ENCODE measurements at regions not wholly inside any gene's neighbourhood (a gene's known extent, or its start where the extent isn't known, plus 50 kb on each side); places are given as distances from the start of the nearest gene placed in this dataset.

DNA sequence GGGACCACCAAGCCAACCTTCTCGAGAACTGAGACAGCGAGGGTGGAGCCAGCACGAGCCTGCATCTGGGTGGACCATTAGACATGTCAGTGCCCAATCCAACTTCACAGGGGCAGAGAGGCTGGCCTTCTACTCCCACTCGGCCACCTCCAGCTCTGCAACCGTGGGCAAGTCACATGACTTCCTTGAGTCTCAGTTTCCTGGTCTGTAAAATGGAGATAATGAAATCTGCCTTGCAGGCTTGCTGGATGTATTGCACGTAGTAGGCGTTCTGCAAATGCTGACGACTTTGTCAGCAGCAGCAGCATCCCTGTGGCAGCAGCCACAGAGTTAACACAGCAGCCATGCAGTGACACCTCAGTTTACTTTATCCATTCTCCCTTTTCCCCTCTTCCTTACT is 208.9 kb downstream of the GLI2 start:
- no peak for TF ChIP-seq POLR2AphosphoS5 (IDR thresholded peaks at IDR 0.05)
- TF ChIP-seq, protein P1, sequence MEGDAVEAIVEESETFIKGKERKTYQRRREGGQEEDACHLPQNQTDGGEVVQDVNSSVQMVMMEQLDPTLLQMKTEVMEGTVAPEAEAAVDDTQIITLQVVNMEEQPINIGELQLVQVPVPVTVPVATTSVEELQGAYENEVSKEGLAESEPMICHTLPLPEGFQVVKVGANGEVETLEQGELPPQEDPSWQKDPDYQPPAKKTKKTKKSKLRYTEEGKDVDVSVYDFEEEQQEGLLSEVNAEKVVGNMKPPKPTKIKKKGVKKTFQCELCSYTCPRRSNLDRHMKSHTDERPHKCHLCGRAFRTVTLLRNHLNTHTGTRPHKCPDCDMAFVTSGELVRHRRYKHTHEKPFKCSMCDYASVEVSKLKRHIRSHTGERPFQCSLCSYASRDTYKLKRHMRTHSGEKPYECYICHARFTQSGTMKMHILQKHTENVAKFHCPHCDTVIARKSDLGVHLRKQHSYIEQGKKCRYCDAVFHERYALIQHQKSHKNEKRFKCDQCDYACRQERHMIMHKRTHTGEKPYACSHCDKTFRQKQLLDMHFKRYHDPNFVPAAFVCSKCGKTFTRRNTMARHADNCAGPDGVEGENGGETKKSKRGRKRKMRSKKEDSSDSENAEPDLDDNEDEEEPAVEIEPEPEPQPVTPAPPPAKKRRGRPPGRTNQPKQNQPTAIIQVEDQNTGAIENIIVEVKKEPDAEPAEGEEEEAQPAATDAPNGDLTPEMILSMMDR (IDR thresholded peaks at IDR 0.05; ENCODE audit: poor library complexity, severe bottlenecking): no peak
- no peak for TF ChIP-seq RAD21 (conservative IDR thresholded peaks at IDR 0.05)
- no peak for TF ChIP-seq EP300 (conservative IDR thresholded peaks at IDR 0.05; ENCODE audit: poor library complexity, severe bottlenecking)
- no peak for TF ChIP-seq MXI1 (conservative IDR thresholded peaks at IDR 0.05; ENCODE audit: poor library complexity, severe bottlenecking)
- TF ChIP-seq, protein P2, sequence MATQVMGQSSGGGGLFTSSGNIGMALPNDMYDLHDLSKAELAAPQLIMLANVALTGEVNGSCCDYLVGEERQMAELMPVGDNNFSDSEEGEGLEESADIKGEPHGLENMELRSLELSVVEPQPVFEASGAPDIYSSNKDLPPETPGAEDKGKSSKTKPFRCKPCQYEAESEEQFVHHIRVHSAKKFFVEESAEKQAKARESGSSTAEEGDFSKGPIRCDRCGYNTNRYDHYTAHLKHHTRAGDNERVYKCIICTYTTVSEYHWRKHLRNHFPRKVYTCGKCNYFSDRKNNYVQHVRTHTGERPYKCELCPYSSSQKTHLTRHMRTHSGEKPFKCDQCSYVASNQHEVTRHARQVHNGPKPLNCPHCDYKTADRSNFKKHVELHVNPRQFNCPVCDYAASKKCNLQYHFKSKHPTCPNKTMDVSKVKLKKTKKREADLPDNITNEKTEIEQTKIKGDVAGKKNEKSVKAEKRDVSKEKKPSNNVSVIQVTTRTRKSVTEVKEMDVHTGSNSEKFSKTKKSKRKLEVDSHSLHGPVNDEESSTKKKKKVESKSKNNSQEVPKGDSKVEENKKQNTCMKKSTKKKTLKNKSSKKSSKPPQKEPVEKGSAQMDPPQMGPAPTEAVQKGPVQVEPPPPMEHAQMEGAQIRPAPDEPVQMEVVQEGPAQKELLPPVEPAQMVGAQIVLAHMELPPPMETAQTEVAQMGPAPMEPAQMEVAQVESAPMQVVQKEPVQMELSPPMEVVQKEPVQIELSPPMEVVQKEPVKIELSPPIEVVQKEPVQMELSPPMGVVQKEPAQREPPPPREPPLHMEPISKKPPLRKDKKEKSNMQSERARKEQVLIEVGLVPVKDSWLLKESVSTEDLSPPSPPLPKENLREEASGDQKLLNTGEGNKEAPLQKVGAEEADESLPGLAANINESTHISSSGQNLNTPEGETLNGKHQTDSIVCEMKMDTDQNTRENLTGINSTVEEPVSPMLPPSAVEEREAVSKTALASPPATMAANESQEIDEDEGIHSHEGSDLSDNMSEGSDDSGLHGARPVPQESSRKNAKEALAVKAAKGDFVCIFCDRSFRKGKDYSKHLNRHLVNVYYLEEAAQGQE (IDR thresholded peaks at IDR 0.05; ENCODE audit: borderline replicate concordance): no peak
- no peak for TF ChIP-seq EZH2 (IDR thresholded peaks at IDR 0.05; ENCODE audit: borderline replicate concordance, insufficient read depth, low read length, poor library complexity, severe bottlenecking)

All from neural cell (in vitro differentiated cells).